ENCODE measurements at regions not wholly inside any gene's neighbourhood (a gene's known extent, or its start where the extent isn't known, plus 50 kb on each side); places are given as distances from the start of the nearest gene placed in this dataset.

DNA sequence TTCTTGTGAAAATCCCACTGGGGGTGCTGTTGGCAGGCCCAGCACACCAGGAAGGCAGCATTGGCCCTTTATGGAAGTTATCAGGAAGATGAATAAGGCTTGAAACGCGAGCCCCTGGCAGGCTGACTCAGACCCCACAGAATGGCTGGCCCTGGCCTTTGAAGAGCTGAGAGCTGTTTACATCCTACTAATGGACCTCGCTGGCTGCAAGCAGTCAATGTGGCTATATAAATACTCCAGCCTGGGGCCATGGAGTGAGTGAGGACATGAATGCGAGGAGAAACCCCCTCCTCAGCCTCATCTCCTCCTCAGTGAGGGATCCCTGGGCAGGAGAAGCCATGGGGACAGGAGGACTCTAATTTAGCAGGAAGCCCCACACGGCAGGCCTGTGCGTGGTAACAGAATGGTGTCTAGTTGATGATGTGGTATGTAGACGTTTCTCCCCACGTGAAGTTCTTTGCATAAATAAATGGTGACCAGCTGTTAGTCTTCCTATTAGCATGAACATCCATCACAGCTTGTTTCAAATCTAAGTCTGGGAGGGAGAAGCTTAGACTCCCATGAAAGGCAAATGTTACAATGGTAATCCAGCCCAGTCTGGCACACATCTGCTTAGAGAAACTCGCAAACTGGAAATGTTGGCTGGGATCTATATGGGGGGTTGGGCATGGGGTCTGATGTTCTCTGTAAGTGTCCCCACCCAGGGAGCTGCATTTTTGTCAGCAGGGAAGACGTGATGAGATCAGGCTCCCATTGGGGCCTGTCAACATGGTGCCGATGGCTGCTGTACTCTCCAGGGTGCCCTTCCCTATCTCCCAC lies 175.1 kb upstream of the PITX1 start:
- TF ChIP-seq, protein P1, sequence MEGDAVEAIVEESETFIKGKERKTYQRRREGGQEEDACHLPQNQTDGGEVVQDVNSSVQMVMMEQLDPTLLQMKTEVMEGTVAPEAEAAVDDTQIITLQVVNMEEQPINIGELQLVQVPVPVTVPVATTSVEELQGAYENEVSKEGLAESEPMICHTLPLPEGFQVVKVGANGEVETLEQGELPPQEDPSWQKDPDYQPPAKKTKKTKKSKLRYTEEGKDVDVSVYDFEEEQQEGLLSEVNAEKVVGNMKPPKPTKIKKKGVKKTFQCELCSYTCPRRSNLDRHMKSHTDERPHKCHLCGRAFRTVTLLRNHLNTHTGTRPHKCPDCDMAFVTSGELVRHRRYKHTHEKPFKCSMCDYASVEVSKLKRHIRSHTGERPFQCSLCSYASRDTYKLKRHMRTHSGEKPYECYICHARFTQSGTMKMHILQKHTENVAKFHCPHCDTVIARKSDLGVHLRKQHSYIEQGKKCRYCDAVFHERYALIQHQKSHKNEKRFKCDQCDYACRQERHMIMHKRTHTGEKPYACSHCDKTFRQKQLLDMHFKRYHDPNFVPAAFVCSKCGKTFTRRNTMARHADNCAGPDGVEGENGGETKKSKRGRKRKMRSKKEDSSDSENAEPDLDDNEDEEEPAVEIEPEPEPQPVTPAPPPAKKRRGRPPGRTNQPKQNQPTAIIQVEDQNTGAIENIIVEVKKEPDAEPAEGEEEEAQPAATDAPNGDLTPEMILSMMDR (IDR thresholded peaks at IDR 0.05): no peak
- TF ChIP-seq POLR2A (IDR thresholded peaks at IDR 0.05): no peak
